ENCODE measurements at regions not wholly inside any gene's neighbourhood (a gene's known extent, or its start where the extent isn't known, plus 50 kb on each side); places are given as distances from the start of the nearest gene placed in this dataset.

DNA sequence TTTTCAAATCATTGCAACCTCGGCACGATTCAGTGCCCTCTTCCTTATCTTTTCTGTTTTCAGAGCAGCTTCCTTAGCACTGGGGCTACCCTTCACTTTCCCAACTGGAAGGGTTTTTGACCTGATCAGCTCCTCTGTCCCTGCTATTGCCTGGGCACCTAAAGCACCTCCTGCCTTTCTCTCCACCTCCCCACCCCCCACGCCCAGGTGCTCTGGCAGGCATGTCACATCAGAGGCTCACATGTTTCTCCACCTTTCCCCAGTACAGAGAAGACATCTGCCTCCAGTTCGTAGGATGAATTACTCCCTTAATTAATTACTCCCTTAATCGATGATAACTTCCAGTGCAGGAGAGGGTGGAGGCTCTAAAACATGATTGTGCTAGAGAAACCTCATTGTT, 88.7 kb upstream of the LCLAT1 start:
- TF ChIP-seq EP300 (IDR thresholded peaks at IDR 0.05) (no peak), POLR2A (IDR thresholded peaks at IDR 0.05) (no peak), POLR2AphosphoS5 (IDR thresholded peaks at IDR 0.05) (no peak)
- TF ChIP-seq, protein P1, sequence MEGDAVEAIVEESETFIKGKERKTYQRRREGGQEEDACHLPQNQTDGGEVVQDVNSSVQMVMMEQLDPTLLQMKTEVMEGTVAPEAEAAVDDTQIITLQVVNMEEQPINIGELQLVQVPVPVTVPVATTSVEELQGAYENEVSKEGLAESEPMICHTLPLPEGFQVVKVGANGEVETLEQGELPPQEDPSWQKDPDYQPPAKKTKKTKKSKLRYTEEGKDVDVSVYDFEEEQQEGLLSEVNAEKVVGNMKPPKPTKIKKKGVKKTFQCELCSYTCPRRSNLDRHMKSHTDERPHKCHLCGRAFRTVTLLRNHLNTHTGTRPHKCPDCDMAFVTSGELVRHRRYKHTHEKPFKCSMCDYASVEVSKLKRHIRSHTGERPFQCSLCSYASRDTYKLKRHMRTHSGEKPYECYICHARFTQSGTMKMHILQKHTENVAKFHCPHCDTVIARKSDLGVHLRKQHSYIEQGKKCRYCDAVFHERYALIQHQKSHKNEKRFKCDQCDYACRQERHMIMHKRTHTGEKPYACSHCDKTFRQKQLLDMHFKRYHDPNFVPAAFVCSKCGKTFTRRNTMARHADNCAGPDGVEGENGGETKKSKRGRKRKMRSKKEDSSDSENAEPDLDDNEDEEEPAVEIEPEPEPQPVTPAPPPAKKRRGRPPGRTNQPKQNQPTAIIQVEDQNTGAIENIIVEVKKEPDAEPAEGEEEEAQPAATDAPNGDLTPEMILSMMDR (IDR thresholded peaks at IDR 0.05), result no peak

Data from upper lobe of left lung (tissue), 4 donors.